Large intestine (tissue), 3 donors: ENCODE measurements at regions not wholly inside any gene's neighbourhood (a gene's known extent, or its start where the extent isn't known, plus 50 kb on each side); places are given as distances from the start of the nearest gene placed in this dataset.

Experiments
- DNase-seq, 2 donors: peaks; one replicate each; pipeline versions ENCODE4 v3.0.0 to v3.0.0-alpha.2; 2013
- H3K27ac ChIP-seq: one replicate; pipeline ENCODE4 v1.5.1; 2013; ENCODE audit warnings: low read length
- H3K27me3 ChIP-seq: 2 replicates; pipeline ENCODE4 v1.6.1; 2013; ENCODE audit warnings: low read length; ENCODE audit not compliant: control insufficient read depth, insufficient read depth
- H3K36me3 ChIP-seq: 2 replicates; pipeline ENCODE4 v1.6.1; 2013; ENCODE audit warnings: low read length; ENCODE audit not compliant: control insufficient read depth, insufficient read depth
- H3K4me1 ChIP-seq: one replicate; pipeline ENCODE4 v1.6.1; 2013; ENCODE audit warnings: low read length; ENCODE audit not compliant: control insufficient read depth, insufficient read depth
- H3K4me3 ChIP-seq: one replicate; pipeline ENCODE4 v1.5.1; 2013; ENCODE audit warnings: low read length
- H3K9me3 ChIP-seq: one replicate; pipeline ENCODE4 v1.6.1; 2013; ENCODE audit warnings: mild to moderate bottlenecking, low read depth, low read length, moderate library complexity; ENCODE audit not compliant: control insufficient read depth
- WGBS: methylation state at CpG from one replicate; pipeline ENCODE4 v1.1.5; 2013; ENCODE audit warnings: low lambda C conversion rate; ENCODE audit not compliant: insufficient coverage; 5-methylcytosine and 5-hydroxymethylcytosine counted together

- no peak for DNase-seq
- H3K27ac ChIP-seq: no peak overlapping the region
- H3K36me3 ChIP-seq: no peaks in the 10 kb centered on the region
- no peaks in the 10 kb centered on the region for H3K4me1 ChIP-seq
- no peaks in the 10 kb centered on the region for H3K9me3 ChIP-seq
- H3K27me3 ChIP-seq: no peaks in the 10 kb centered on the region
- no peak overlapping the region for H3K4me3 ChIP-seq
Measured at GRCh38 chr9:14014218-14014617, 299.7 kb downstream of the NFIB start.

GRCh38 chr9:14011799-14012560 lies 302.0 kb downstream of the NFIB start:
- Histone ChIP-seq H3K36me3 (no peaks in the 10 kb centered on the region), H3K4me1 (no peaks in the 10 kb centered on the region), H3K4me3 (no peak overlapping the region), H3K27ac (no peak overlapping the region), H3K27me3 (no peaks in the 10 kb centered on the region), H3K9me3 (no peaks in the 10 kb centered on the region)
- no peak for DNase-seq
- WGBS: no CpG with 5 or more reads among the region's 3 CpGs

- H3K27me3 ChIP-seq: no peaks in the 10 kb centered on the region
- DNase-seq: no peak
- WGBS: no CpG with 5 or more reads among the region's 19 CpGs
- no peaks in the 10 kb centered on the region for H3K9me3 ChIP-seq
- H3K36me3 ChIP-seq: no peaks in the 10 kb centered on the region
- no peak overlapping the region for H3K4me3 ChIP-seq
- H3K27ac ChIP-seq: no peak overlapping the region
- H3K4me1 ChIP-seq: no peaks in the 10 kb centered on the region
Measured at GRCh38 chr9:14007190-14007769, 306.7 kb downstream of the NFIB start.

GRCh38 chr9:14006386-14007187 lies 307.4 kb downstream of the NFIB start:
- H3K27me3 ChIP-seq: no peaks in the 10 kb centered on the region
- WGBS: 77% methylated on average over 4 of the region's 10 CpGs
- no peaks in the 10 kb centered on the region for H3K9me3 ChIP-seq
- DNase-seq: no peak
- no peak overlapping the region for H3K27ac ChIP-seq
- H3K36me3 ChIP-seq: no peaks in the 10 kb centered on the region
- H3K4me3 ChIP-seq: no peak overlapping the region
- H3K4me1 ChIP-seq: no peaks in the 10 kb centered on the region

- no CpG with 5 or more reads among the region's 1 CpG for WGBS
- Histone ChIP-seq H3K9me3 (no peaks in the 10 kb centered on the region), H3K27ac (no peak overlapping the region), H3K27me3 (no peaks in the 10 kb centered on the region), H3K36me3 (no peaks in the 10 kb centered on the region), H3K4me1 (no peaks in the 10 kb centered on the region), H3K4me3 (no peak overlapping the region)
- DNase-seq: no peak
Measured at GRCh38 chr9:14004110-14004509, 309.8 kb downstream of the NFIB start.

GRCh38 chr9:13994240-13994639 lies 319.7 kb downstream of the NFIB start:
- Histone ChIP-seq H3K4me1 (no peaks in the 10 kb centered on the region), H3K27ac (no peak overlapping the region), H3K36me3 (no peaks in the 10 kb centered on the region), H3K4me3 (no peak overlapping the region), H3K9me3 (no peaks in the 10 kb centered on the region), H3K27me3 (no peaks in the 10 kb centered on the region)
- WGBS: 100% methylated on average over 2 of the region's 3 CpGs
- no peak for DNase-seq

GRCh38 chr9:13993632-13994185 lies 320.2 kb downstream of the NFIB start:
- Histone ChIP-seq H3K9me3 (no peaks in the 10 kb centered on the region), H3K27ac (no peak overlapping the region), H3K4me1 (no peaks in the 10 kb centered on the region), H3K4me3 (no peak overlapping the region), H3K27me3 (no peaks in the 10 kb centered on the region), H3K36me3 (no peaks in the 10 kb centered on the region)
- DNase-seq: no peak
- WGBS: no CpG with 5 or more reads among the region's 7 CpGs

- no peaks in the 10 kb centered on the region for H3K9me3 ChIP-seq
- no peak for DNase-seq
- no peaks in the 10 kb centered on the region for H3K27me3 ChIP-seq
- no peaks in the 10 kb centered on the region for H3K36me3 ChIP-seq
- 80% methylated on average over 3 of the region's 8 CpGs for WGBS
- H3K27ac ChIP-seq: no peak overlapping the region
- no peak overlapping the region for H3K4me3 ChIP-seq
- no peaks in the 10 kb centered on the region for H3K4me1 ChIP-seq
Measured at GRCh38 chr9:13992138-13993088, 321.5 kb downstream of the NFIB start.

- no peak for DNase-seq
- Histone ChIP-seq H3K9me3 (no peaks in the 10 kb centered on the region), H3K27me3 (no peaks in the 10 kb centered on the region), H3K36me3 (no peaks in the 10 kb centered on the region), H3K4me3 (no peak overlapping the region), H3K27ac (no peak overlapping the region), H3K4me1 (no peaks in the 10 kb centered on the region)
- no CpG with 5 or more reads among the region's 1 CpG for WGBS
Measured at GRCh38 chr9:13991395-13991794, 322.5 kb downstream of the NFIB start.

GRCh38 chr9:13990994-13991393 lies 322.9 kb downstream of the NFIB start:
- WGBS: no CpG with 5 or more reads among the region's 4 CpGs
- no peaks in the 10 kb centered on the region for H3K9me3 ChIP-seq

More at GRCh38 chr9:13990994-13991393, 322.9 kb downstream of the NFIB start:
- no peak overlapping the region for H3K27ac ChIP-seq
- no peak for DNase-seq
- no peaks in the 10 kb centered on the region for H3K27me3 ChIP-seq
- no peaks in the 10 kb centered on the region for H3K36me3 ChIP-seq
- H3K4me3 ChIP-seq: no peak overlapping the region
- H3K4me1 ChIP-seq: no peaks in the 10 kb centered on the region
